ENCODE measurements at regions not wholly inside any gene's neighbourhood (a gene's known extent, or its start where the extent isn't known, plus 50 kb on each side); places are given as distances from the start of the nearest gene placed in this dataset.

DNA sequence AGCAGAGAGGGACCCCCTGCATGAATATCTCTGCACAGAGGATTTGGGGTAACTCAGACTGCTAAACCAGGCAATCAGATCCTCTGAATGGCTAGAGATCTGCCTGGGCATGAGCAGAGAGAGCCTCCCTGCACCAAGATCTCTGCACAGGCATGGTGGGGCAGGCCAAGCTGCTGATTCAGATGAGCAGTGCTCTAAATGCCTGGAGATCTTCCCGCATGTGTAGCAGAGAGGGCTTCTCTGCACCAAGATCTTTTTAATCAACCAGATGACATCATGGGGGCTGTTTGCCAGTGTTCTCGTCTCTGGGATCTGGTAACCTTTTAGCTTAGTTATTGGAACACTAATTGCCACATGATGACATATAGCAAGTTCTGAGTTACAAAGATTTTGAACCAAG lies 301.3 kb upstream of the GALNT5 start:
- TF ChIP-seq, protein P1, sequence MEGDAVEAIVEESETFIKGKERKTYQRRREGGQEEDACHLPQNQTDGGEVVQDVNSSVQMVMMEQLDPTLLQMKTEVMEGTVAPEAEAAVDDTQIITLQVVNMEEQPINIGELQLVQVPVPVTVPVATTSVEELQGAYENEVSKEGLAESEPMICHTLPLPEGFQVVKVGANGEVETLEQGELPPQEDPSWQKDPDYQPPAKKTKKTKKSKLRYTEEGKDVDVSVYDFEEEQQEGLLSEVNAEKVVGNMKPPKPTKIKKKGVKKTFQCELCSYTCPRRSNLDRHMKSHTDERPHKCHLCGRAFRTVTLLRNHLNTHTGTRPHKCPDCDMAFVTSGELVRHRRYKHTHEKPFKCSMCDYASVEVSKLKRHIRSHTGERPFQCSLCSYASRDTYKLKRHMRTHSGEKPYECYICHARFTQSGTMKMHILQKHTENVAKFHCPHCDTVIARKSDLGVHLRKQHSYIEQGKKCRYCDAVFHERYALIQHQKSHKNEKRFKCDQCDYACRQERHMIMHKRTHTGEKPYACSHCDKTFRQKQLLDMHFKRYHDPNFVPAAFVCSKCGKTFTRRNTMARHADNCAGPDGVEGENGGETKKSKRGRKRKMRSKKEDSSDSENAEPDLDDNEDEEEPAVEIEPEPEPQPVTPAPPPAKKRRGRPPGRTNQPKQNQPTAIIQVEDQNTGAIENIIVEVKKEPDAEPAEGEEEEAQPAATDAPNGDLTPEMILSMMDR (IDR thresholded peaks at IDR 0.05; ENCODE audit: insufficient read depth, low read length, poor library complexity, severe bottlenecking): no peak
- TF ChIP-seq EZH2phosphoT487 (conservative IDR thresholded peaks at IDR 0.05; ENCODE audit: low read length): no peak

Measured in SU-DHL-6 (cell line).